Activated naive CD4-positive, alpha-beta T cell treated with anti-CD3 and anti-CD28 coated beads, Interleukin-2, amount 10 ng/mL, durations not matched to agents 7 days and 5 days (primary cell): ENCODE measurements at regions not wholly inside any gene's neighbourhood (a gene's known extent, or its start where the extent isn't known, plus 50 kb on each side); places are given as distances from the start of the nearest gene placed in this dataset.
"Not testable (repeated sequence)": the region's sequence is repeated elsewhere in the genome, so short reads cannot be mapped to it uniquely, and the experiment has no call there.

ENCODE experiments used
- CTCF ChIA-PET: fragments of 350-600 bp; sonication (Branson Sonifier 250); formaldehyde crosslinking; loops from one replicate; lab custom pipeline; 2021; ENCODE audit warnings: antibody characterized with exemption; lab: Charles Lee
- DNase-seq: peaks from one replicate; pipeline ENCODE4 v3.0.0-alpha.2; 2020
- H3K27ac Mint-ChIP-seq: one replicate; pipeline ENCODE4 v1.8.0; 2021; ENCODE audit warnings: mild to moderate bottlenecking, moderate library complexity, mixed read lengths
- H3K27me3 Mint-ChIP-seq: one replicate; pipeline ENCODE4 v1.8.0; 2021; ENCODE audit warnings: mild to moderate bottlenecking, mixed read lengths
- H3K36me3 Mint-ChIP-seq: one replicate; pipeline ENCODE4 v1.8.0; 2021; ENCODE audit warnings: mixed read lengths
- H3K4me1 Mint-ChIP-seq: one replicate; pipeline ENCODE4 v1.8.0; 2021; ENCODE audit warnings: mixed read lengths
- H3K4me3 Mint-ChIP-seq: one replicate; pipeline ENCODE4 v1.8.0; 2021; ENCODE audit warnings: mild to moderate bottlenecking, moderate library complexity, mixed read lengths
- H3K9me3 Mint-ChIP-seq: one replicate; pipeline ENCODE4 v1.8.0; 2021; ENCODE audit warnings: mixed read lengths

- no peak overlapping the region for H3K27ac Mint-ChIP-seq
- H3K27me3 Mint-ChIP-seq, result no peaks in the 10 kb centered on the region
- no peaks in the 10 kb centered on the region for H3K4me1 Mint-ChIP-seq
- CTCF ChIA-PET, result no interaction called here
- H3K36me3 Mint-ChIP-seq, result no peaks in the 10 kb centered on the region
- no peak for DNase-seq
- peaks cover 28% of the 10 kb centered on the region for H3K9me3 Mint-ChIP-seq
- no peak overlapping the region for H3K4me3 Mint-ChIP-seq
These were observed 153.5 kb downstream of the OR4C45 start for GRCh38 chr11:50186146-50186545.

GRCh38 chr11:50187220-50187619, 154.5 kb downstream of the OR4C45 start:
- CTCF ChIA-PET, result no interaction called here
- Mint-ChIP-seq H3K9me3 (peaks cover 27% of the 10 kb centered on the region), H3K4me1 (no peaks in the 10 kb centered on the region)

GRCh38 chr11:50188040-50188439, 155.4 kb downstream of the OR4C45 start:
- no peaks in the 10 kb centered on the region for H3K36me3 Mint-ChIP-seq
- no peak for DNase-seq
- H3K9me3 Mint-ChIP-seq, result peaks cover 24% of the 10 kb centered on the region
- CTCF ChIA-PET, result no interaction called here
- H3K27me3 Mint-ChIP-seq, result no peaks in the 10 kb centered on the region
- no peak overlapping the region for H3K4me3 Mint-ChIP-seq
- no peak overlapping the region for H3K27ac Mint-ChIP-seq
- H3K4me1 Mint-ChIP-seq, result no peaks in the 10 kb centered on the region

More at GRCh38 chr11:50187220-50187619, 154.5 kb downstream of the OR4C45 start:
- Mint-ChIP-seq H3K27me3 (no peaks in the 10 kb centered on the region), H3K36me3 (no peaks in the 10 kb centered on the region), H3K4me3 (no peak overlapping the region), H3K27ac (no peak overlapping the region)
- DNase-seq, result no peak

GRCh38 chr11:50192743-50193142, 160.1 kb downstream of the OR4C45 start:
- H3K9me3 Mint-ChIP-seq, result peaks cover 35% of the 10 kb centered on the region
- H3K4me1 Mint-ChIP-seq, result no peaks in the 10 kb centered on the region
- no peaks in the 10 kb centered on the region for H3K27me3 Mint-ChIP-seq
- CTCF ChIA-PET, result no interaction called here
- H3K27ac Mint-ChIP-seq, result no peak overlapping the region
- no peak for DNase-seq
- no peaks in the 10 kb centered on the region for H3K36me3 Mint-ChIP-seq
- H3K4me3 Mint-ChIP-seq, result no peak overlapping the region

GRCh38 chr11:50214376-50214775, 181.7 kb downstream of the OR4C45 start:
- Mint-ChIP-seq H3K27ac (no peak overlapping the region), H3K36me3 (no peaks in the 10 kb centered on the region), H3K4me3 (no peak overlapping the region), H3K9me3 (peaks cover 33% of the 10 kb centered on the region), H3K4me1 (no peaks in the 10 kb centered on the region), H3K27me3 (no peaks in the 10 kb centered on the region)
- DNase-seq, result no peak
- CTCF ChIA-PET, result no interaction called here

GRCh38 chr11:50220651-50221050, 188.0 kb downstream of the OR4C45 start:
- Mint-ChIP-seq H3K36me3 (no peaks in the 10 kb centered on the region), H3K27ac (no peak overlapping the region), H3K4me1 (no peaks in the 10 kb centered on the region), H3K4me3 (no peak overlapping the region), H3K9me3 (peaks cover 14% of the 10 kb centered on the region), H3K27me3 (no peaks in the 10 kb centered on the region)
- no peak for DNase-seq
- CTCF ChIA-PET, result no interaction called here

- H3K27ac Mint-ChIP-seq, CTCF ChIA-PET, H3K36me3 Mint-ChIP-seq, H3K4me3 Mint-ChIP-seq, H3K27me3 Mint-ChIP-seq, H3K4me1 Mint-ChIP-seq, DNase-seq: not testable (repeated sequence)
- H3K9me3 Mint-ChIP-seq, result peaks cover 15% of the 10 kb centered on the region
These were observed 205.7 kb downstream of the OR4C45 start for GRCh38 chr11:50238368-50238767.

GRCh38 chr11:50246183-50246582, 213.5 kb downstream of the OR4C45 start:
- no peak overlapping the region for H3K4me3 Mint-ChIP-seq
- H3K4me1 Mint-ChIP-seq, result no peaks in the 10 kb centered on the region
- CTCF ChIA-PET, result no interaction called here
- no peaks in the 10 kb centered on the region for H3K27me3 Mint-ChIP-seq
- H3K36me3 Mint-ChIP-seq, result no peaks in the 10 kb centered on the region
- no peak overlapping the region for H3K27ac Mint-ChIP-seq
- H3K9me3 Mint-ChIP-seq, result peaks cover 18% of the 10 kb centered on the region
- DNase-seq, result no peak

GRCh38 chr11:50246699-50247098, 214.0 kb downstream of the OR4C45 start:
- no peaks in the 10 kb centered on the region for H3K27me3 Mint-ChIP-seq
- no peaks in the 10 kb centered on the region for H3K4me1 Mint-ChIP-seq
- no peak overlapping the region for H3K4me3 Mint-ChIP-seq
- CTCF ChIA-PET, result no interaction called here
- no peaks in the 10 kb centered on the region for H3K36me3 Mint-ChIP-seq
- H3K9me3 Mint-ChIP-seq, result peaks cover 17% of the 10 kb centered on the region
- no peak for DNase-seq
- H3K27ac Mint-ChIP-seq, result no peak overlapping the region

GRCh38 chr11:50247309-50247874, 214.7 kb downstream of the OR4C45 start:
- no peak for DNase-seq
- H3K9me3 Mint-ChIP-seq, result peaks cover 16% of the 10 kb centered on the region
- H3K4me3 Mint-ChIP-seq, result no peak overlapping the region
- CTCF ChIA-PET, result no interaction called here
- no peaks in the 10 kb centered on the region for H3K36me3 Mint-ChIP-seq
- no peaks in the 10 kb centered on the region for H3K4me1 Mint-ChIP-seq
- no peak overlapping the region for H3K27ac Mint-ChIP-seq
- H3K27me3 Mint-ChIP-seq, result no peaks in the 10 kb centered on the region

GRCh38 chr11:50267851-50268250, 235.2 kb downstream of the OR4C45 start:
- no peak for DNase-seq
- CTCF ChIA-PET, result no interaction called here
- Mint-ChIP-seq H3K36me3 (no peaks in the 10 kb centered on the region), H3K27ac (no peak overlapping the region), H3K4me3 (no peak overlapping the region), H3K27me3 (no peaks in the 10 kb centered on the region), H3K9me3 (peaks cover 34% of the 10 kb centered on the region), H3K4me1 (no peaks in the 10 kb centered on the region)

- H3K27me3 Mint-ChIP-seq, result no peaks in the 10 kb centered on the region
- no peaks in the 10 kb centered on the region for H3K4me1 Mint-ChIP-seq
- no peak overlapping the region for H3K27ac Mint-ChIP-seq
- H3K36me3 Mint-ChIP-seq, result no peaks in the 10 kb centered on the region
- H3K9me3 Mint-ChIP-seq, result peaks cover 46% of the 10 kb centered on the region
- DNase-seq, result no peak
- H3K4me3 Mint-ChIP-seq, result no peak overlapping the region
- CTCF ChIA-PET, result no interaction called here
These were observed 242.5 kb downstream of the OR4C45 start for GRCh38 chr11:50275133-50275532.

- Mint-ChIP-seq H3K36me3 (no peaks in the 10 kb centered on the region), H3K27me3 (no peaks in the 10 kb centered on the region), H3K9me3 (peaks cover 49% of the 10 kb centered on the region), H3K27ac (no peak overlapping the region), H3K4me1 (no peaks in the 10 kb centered on the region), H3K4me3 (no peak overlapping the region)
- no peak for DNase-seq
- CTCF ChIA-PET, result no interaction called here
These were observed 246.1 kb downstream of the OR4C45 start for GRCh38 chr11:50278756-50279155.

GRCh38 chr11:50298182-50298988, 265.7 kb downstream of the OR4C45 start:
- no peak for DNase-seq
- H3K9me3 Mint-ChIP-seq, result peaks cover 21% of the 10 kb centered on the region
- CTCF ChIA-PET, result no interaction called here
- no peak overlapping the region for H3K4me3 Mint-ChIP-seq
- H3K36me3 Mint-ChIP-seq, result no peaks in the 10 kb centered on the region
- no peaks in the 10 kb centered on the region for H3K4me1 Mint-ChIP-seq
- no peaks in the 10 kb centered on the region for H3K27me3 Mint-ChIP-seq
- H3K27ac Mint-ChIP-seq, result no peak overlapping the region

- H3K27ac Mint-ChIP-seq, H3K4me3 Mint-ChIP-seq, DNase-seq, H3K36me3 Mint-ChIP-seq, H3K27me3 Mint-ChIP-seq, H3K4me1 Mint-ChIP-seq, CTCF ChIA-PET: not testable (repeated sequence)
- H3K9me3 Mint-ChIP-seq, result peaks cover 59% of the 10 kb centered on the region
These were observed 298.0 kb downstream of the OR4C45 start for GRCh38 chr11:50330723-50331122.
